Loucy (cell line): ENCODE measurements at regions not wholly inside any gene's neighbourhood (a gene's known extent, or its start where the extent isn't known, plus 50 kb on each side); places are given as distances from the start of the nearest gene placed in this dataset.

Experiments used
- H2AFZ ChIP-seq: fragments of 200-600 bp; sonication (generic); 2 replicates; pipeline ENCODE4 v1.6.0; 2016; ENCODE audit warnings: antibody characterized with exemption, mild to moderate bottlenecking, low read length, moderate library complexity
- H3F3A ChIP-seq: fragments of 200-600 bp; 2 replicates; pipeline ENCODE4 v1.6.0; 2016; ENCODE audit warnings: antibody characterized with exemption, low read depth, mild to moderate bottlenecking
- H3K27me3 ChIP-seq: fragments of 200-600 bp; sonication (generic); 2 replicates; pipeline ENCODE4 v1.6.1; 2014; ENCODE audit warnings: low read length, mild to moderate bottlenecking; ENCODE audit not compliant: insufficient read depth, poor library complexity, severe bottlenecking
- H3K36me3 ChIP-seq: fragments of 200-600 bp; sonication (generic); 2 replicates; pipeline ENCODE4 v1.6.1; 2016; ENCODE audit warnings: low read length; ENCODE audit not compliant: insufficient read depth
- H3K4me1 ChIP-seq: fragments of 200-600 bp; sonication (generic); 2 replicates; pipeline ENCODE4 v1.5.1; 2014; ENCODE audit warnings: low read length, mild to moderate bottlenecking; ENCODE audit not compliant: insufficient read depth, poor library complexity, severe bottlenecking
- H3K4me2 ChIP-seq: fragments of 200-600 bp; sonication (generic); 2 replicates; pipeline ENCODE4 v1.6.0; 2014; ENCODE audit warnings: antibody characterized with exemption, low read length, low read depth, mild to moderate bottlenecking; ENCODE audit not compliant: poor library complexity, severe bottlenecking
- H3K4me3 ChIP-seq: fragments of 200-600 bp; sonication (generic); 2 replicates; pipeline ENCODE4 v1.5.1; 2014; ENCODE audit warnings: low read length, mild to moderate bottlenecking, mixed read lengths; ENCODE audit not compliant: poor library complexity, severe bottlenecking
- H3K79me2 ChIP-seq: fragments of 200-600 bp; sonication (generic); 2 replicates; pipeline ENCODE4 v1.6.1; 2014; ENCODE audit warnings: low read length; ENCODE audit not compliant: insufficient read depth
- H3K9ac ChIP-seq: fragments of 200-600 bp; sonication (generic); 2 replicates; pipeline ENCODE4 v1.6.0; 2014; ENCODE audit warnings: mild to moderate bottlenecking, low read depth, low read length, moderate library complexity; ENCODE audit not compliant: poor library complexity, severe bottlenecking
- H3K9me2 ChIP-seq: fragments of 200-600 bp; sonication (generic); replicated peaks from 2 replicates; pipeline ENCODE4 v1.6.1; 2016; ENCODE audit warnings: low read depth, low read length, mixed read lengths
- H3K9me3 ChIP-seq: fragments of 200-600 bp; sonication (generic); 2 replicates; pipeline ENCODE4 v1.6.1; 2014; ENCODE audit warnings: mild to moderate bottlenecking, antibody characterized with exemption, low read length, low read depth; ENCODE audit not compliant: insufficient read depth
- H4K20me1 ChIP-seq: fragments of 200-600 bp; sonication (generic); 2 replicates; pipeline ENCODE4 v1.6.0; 2014; ENCODE audit warnings: antibody characterized with exemption, low read length, mild to moderate bottlenecking; ENCODE audit not compliant: insufficient read depth, poor library complexity, severe bottlenecking
- CTCF ChIP-seq: fragments of 200-600 bp; sonication (generic); conservative IDR thresholded peaks from 2 replicates; pipeline ENCODE4 v1.5.1; 2014; ENCODE audit warnings: mild to moderate bottlenecking, antibody characterized with exemption, low read length
- EZH2phosphoT487 ChIP-seq: fragments of 200-600 bp; IDR thresholded peaks from 2 replicates; pipeline ENCODE4 v1.6.1; 2018; ENCODE audit warnings: antibody characterized with exemption, mild to moderate bottlenecking, moderate library complexity, borderline replicate concordance

GRCh38 chrX:99588936-99589335 lies 821.1 kb downstream of the PCDH19 start:
- no peaks in the 10 kb centered on the region for H3K27me3 ChIP-seq
- H3K36me3 ChIP-seq: no peaks in the 10 kb centered on the region
- H2AFZ ChIP-seq: no peak overlapping the region
- H3K4me2 ChIP-seq: no peak overlapping the region
- H3K9me3 ChIP-seq: no peaks in the 10 kb centered on the region
- no peaks in the 10 kb centered on the region for H3F3A ChIP-seq
- no peak overlapping the region for H3K4me3 ChIP-seq
- no peak for TF ChIP-seq CTCF
- no peak for TF ChIP-seq EZH2phosphoT487
- no peaks in the 10 kb centered on the region for H3K9me2 ChIP-seq
- no peak overlapping the region for H3K9ac ChIP-seq
- H3K79me2 ChIP-seq: no peaks in the 10 kb centered on the region
- H3K4me1 ChIP-seq: no peaks in the 10 kb centered on the region
- no peaks in the 10 kb centered on the region for H4K20me1 ChIP-seq

DNA sequence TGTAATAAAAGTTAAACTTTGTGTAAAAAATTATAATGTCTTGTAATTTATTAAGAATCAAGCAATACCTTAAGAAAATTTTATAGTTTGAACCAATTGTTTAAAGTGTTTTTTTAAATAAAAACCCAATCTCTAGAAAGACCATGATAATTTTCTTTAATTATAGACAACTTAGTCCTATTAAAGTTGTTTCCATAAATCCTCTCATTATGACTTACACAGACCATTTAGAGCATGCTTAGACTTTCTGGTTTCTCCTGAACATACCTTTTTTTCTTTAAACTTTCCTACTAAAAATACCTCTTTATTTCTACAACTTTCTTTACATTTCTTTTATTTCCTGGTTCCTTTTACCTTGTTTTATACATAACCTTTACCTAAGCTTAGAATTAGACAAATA lies 837.4 kb downstream of the PCDH19 start:
- no peaks in the 10 kb centered on the region for H4K20me1 ChIP-seq
- H3K9me3 ChIP-seq: no peaks in the 10 kb centered on the region
- no peaks in the 10 kb centered on the region for H3K9me2 ChIP-seq
- H3K4me3 ChIP-seq: no peak overlapping the region
- H3K27me3 ChIP-seq: no peaks in the 10 kb centered on the region
- H3F3A ChIP-seq: no peaks in the 10 kb centered on the region
- no peak overlapping the region for H3K4me2 ChIP-seq
- no peak overlapping the region for H3K9ac ChIP-seq
- no peaks in the 10 kb centered on the region for H3K4me1 ChIP-seq
- H3K79me2 ChIP-seq: no peaks in the 10 kb centered on the region
- no peaks in the 10 kb centered on the region for H3K36me3 ChIP-seq
- H2AFZ ChIP-seq: no peak overlapping the region
- TF ChIP-seq EZH2phosphoT487 (no peak), CTCF (no peak)

DNA sequence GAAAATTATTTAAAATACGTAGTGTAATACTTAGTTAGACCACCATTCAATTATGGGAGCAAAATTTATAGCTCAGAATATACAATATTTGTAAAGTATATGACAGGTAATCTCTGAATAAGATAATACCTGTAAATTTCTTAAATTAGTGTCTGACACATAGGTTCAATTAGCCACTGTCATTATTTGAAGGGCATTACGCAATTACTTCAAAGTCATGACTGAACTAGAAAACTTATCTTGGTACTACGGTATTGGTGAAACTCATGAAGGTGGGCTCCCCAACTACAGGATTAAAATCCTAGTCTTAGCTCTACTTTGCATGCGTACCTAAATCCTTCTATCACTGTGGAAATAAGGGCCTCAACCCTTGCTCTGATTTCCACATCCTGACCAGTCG lies 860.7 kb downstream of the PCDH19 start:
- TF ChIP-seq CTCF: no peak
- TF ChIP-seq EZH2phosphoT487: no peak
- H3K36me3 ChIP-seq: no peaks in the 10 kb centered on the region
- H4K20me1 ChIP-seq: no peaks in the 10 kb centered on the region
- no peaks in the 10 kb centered on the region for H3K27me3 ChIP-seq
- H3K9ac ChIP-seq: no peak overlapping the region
- H2AFZ ChIP-seq: no peak overlapping the region
- H3K9me2 ChIP-seq: no peaks in the 10 kb centered on the region
- no peaks in the 10 kb centered on the region for H3F3A ChIP-seq
- H3K4me1 ChIP-seq: no peaks in the 10 kb centered on the region
- H3K4me3 ChIP-seq: no peak overlapping the region
- no peaks in the 10 kb centered on the region for H3K9me3 ChIP-seq
- H3K79me2 ChIP-seq: no peaks in the 10 kb centered on the region
- no peak overlapping the region for H3K4me2 ChIP-seq
